ENCODE measurements at regions not wholly inside any gene's neighbourhood (a gene's known extent, or its start where the extent isn't known, plus 50 kb on each side); places are given as distances from the start of the nearest gene placed in this dataset.

DNA sequence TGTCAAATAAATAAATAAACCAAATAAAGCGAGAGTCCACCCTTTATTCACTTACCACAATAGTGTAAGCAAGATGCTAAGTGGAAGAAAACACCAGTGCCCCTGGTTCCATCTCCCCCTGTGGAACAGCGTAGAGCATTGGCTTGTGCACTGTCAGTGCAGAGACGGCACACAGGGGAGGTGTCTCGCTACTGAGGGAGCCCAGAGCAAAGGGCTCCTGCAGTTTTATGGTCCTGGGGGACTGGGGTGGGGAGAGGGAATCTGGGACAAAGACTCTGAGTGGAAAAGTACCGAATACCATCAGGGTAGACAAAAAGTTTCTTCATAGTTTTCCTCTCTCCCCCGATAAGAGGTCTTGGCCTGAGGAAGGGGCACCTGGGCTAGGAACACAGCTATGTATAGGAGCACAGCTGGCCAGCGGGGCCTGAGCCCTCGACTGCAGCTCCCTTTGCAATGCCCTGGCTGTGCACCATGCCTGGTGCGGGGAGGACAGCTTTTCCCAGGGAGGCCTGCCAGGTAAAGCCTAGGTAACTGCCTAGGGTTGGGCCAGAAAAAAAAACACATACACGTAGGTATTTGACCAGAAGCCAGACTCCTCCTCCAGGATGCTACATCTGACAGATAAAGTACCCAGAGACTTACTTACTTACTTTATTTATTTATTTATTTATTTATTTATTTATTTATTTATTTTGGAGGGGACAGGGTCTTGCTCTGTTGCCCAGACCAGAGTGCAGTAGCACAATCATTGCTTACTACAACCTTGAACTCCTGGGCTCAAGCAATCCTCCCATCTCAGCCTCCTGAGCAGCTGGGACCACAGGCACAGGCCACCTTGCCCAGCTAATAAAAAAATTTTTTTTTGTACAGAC, 88.8 kb upstream of the KIF5B start:
- TF ChIP-seq POLR2AphosphoS5 (IDR thresholded peaks at IDR 0.05) (no peak), CTCF (IDR thresholded peaks at IDR 0.05; ENCODE audit: poor library complexity, severe bottlenecking) (no peak), TAF1 (IDR thresholded peaks at IDR 0.05; ENCODE audit: low read depth) (no peak), EP300 (conservative IDR thresholded peaks at IDR 0.05; ENCODE audit: poor library complexity, severe bottlenecking) (no peak), EZH2 (IDR thresholded peaks at IDR 0.05; ENCODE audit: borderline replicate concordance, insufficient read depth, low read length, poor library complexity, severe bottlenecking) (no peak)
